Neural progenitor cell (in vitro differentiated cells): ENCODE measurements at regions not wholly inside any gene's neighbourhood (a gene's known extent, or its start where the extent isn't known, plus 50 kb on each side); places are given as distances from the start of the nearest gene placed in this dataset.

Experiments used
- EZH2 ChIP-seq: fragments of 200-600 bp; sonication (generic); IDR thresholded peaks from 2 replicates; pipeline ENCODE4 v1.6.1; 2017; ENCODE audit warnings: antibody characterized with exemption, mild to moderate bottlenecking, moderate library complexity
- EZH2phosphoT487 ChIP-seq: fragments of 200-600 bp; sonication (generic); IDR thresholded peaks from 2 replicates; pipeline ENCODE4 v1.6.1; 2017; ENCODE audit warnings: antibody characterized with exemption
- TF ChIP-seq, protein P1 (sequence below): fragments of 200-600 bp; sonication (generic); IDR thresholded peaks from 2 replicates; pipeline ENCODE4 v1.5.1; 2017; ENCODE audit warnings: antibody characterized with exemption, mild to moderate bottlenecking

DNA sequence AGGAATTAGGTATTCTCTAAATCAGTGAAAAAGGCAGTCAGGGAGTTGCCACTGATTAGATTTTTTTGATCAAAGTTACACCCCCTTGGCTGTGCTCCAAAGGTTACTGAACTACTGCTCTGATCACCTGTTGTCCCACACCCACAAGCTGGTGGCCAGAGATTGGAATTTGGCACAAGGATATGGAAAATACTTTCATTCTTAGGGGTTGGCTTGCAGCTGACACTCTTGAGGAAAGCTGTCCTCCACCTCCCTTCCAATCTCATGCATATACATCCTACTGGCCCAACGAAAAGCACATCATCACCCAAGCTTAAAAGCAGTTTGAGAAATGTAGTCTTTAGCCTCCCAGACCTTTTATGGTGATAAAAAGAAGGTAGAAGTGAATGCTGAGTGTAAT is 329.5 kb upstream of the CHAC2 start:
- TF ChIP-seq, protein P1, sequence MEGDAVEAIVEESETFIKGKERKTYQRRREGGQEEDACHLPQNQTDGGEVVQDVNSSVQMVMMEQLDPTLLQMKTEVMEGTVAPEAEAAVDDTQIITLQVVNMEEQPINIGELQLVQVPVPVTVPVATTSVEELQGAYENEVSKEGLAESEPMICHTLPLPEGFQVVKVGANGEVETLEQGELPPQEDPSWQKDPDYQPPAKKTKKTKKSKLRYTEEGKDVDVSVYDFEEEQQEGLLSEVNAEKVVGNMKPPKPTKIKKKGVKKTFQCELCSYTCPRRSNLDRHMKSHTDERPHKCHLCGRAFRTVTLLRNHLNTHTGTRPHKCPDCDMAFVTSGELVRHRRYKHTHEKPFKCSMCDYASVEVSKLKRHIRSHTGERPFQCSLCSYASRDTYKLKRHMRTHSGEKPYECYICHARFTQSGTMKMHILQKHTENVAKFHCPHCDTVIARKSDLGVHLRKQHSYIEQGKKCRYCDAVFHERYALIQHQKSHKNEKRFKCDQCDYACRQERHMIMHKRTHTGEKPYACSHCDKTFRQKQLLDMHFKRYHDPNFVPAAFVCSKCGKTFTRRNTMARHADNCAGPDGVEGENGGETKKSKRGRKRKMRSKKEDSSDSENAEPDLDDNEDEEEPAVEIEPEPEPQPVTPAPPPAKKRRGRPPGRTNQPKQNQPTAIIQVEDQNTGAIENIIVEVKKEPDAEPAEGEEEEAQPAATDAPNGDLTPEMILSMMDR = no peak
- TF ChIP-seq EZH2phosphoT487 (no peak), EZH2 (no peak)
